DMS114 treated with DMSO at 0.1 percent for 48 hours (cell line): ENCODE measurements at regions not wholly inside any gene's neighbourhood (a gene's known extent, or its start where the extent isn't known, plus 50 kb on each side); places are given as distances from the start of the nearest gene placed in this dataset.

ENCODE experiments used
- DNase-seq: peaks from one replicate; lab custom pipeline; 2025; ENCODE audit not compliant: unreplicated experiment; lab: John Stamatoyannopoulos, UW

GRCh38 chr3:188972310-188972709 is 199.5 kb upstream of the TPRG1 start:
- no peak for DNase-seq

- DNase-seq: no peak
These were observed 196.7 kb upstream of the TPRG1 start for GRCh38 chr3:188974856-188975599.

GRCh38 chr3:188975600-188976314 is 196.0 kb upstream of the TPRG1 start:
- DNase-seq: no peak

- DNase-seq: no peak
These were observed 195.4 kb upstream of the TPRG1 start for GRCh38 chr3:188976407-188976806.

- no peak for DNase-seq
These were observed 193.2 kb upstream of the TPRG1 start for GRCh38 chr3:188978421-188979171.

GRCh38 chr3:188979248-188979647 is 192.5 kb upstream of the TPRG1 start:
- DNase-seq: no peak

- DNase-seq: no peak
These were observed 192.0 kb upstream of the TPRG1 start for GRCh38 chr3:188979669-188980310.

GRCh38 chr3:188993181-188993580 is 178.6 kb upstream of the TPRG1 start:
- no peak for DNase-seq

GRCh38 chr3:189001559-189001958 is 170.2 kb upstream of the TPRG1 start:
- no peak for DNase-seq

- no peak for DNase-seq
These were observed 168.4 kb upstream of the TPRG1 start for GRCh38 chr3:189003410-189003809.

- no peak for DNase-seq
These were observed 158.4 kb upstream of the TPRG1 start for GRCh38 chr3:189013224-189013888.

- DNase-seq: no peak
These were observed 157.2 kb upstream of the TPRG1 start for GRCh38 chr3:189014526-189014925.

GRCh38 chr3:189022576-189023466 is 148.9 kb upstream of the TPRG1 start:
- peak; percentile 27 for DNase-seq

GRCh38 chr3:189025866-189026265 is 145.9 kb upstream of the TPRG1 start:
- DNase-seq: no peak

- DNase-seq: no peak
These were observed 144.1 kb upstream of the TPRG1 start for GRCh38 chr3:189027626-189028155.

GRCh38 chr3:189038773-189039745 is 132.7 kb upstream of the TPRG1 start:
- no peak for DNase-seq

GRCh38 chr3:189040656-189041335 is 131.0 kb upstream of the TPRG1 start:
- no peak for DNase-seq
